ENCODE measurements at regions not wholly inside any gene's neighbourhood (a gene's known extent, or its start where the extent isn't known, plus 50 kb on each side); places are given as distances from the start of the nearest gene placed in this dataset.

DNA sequence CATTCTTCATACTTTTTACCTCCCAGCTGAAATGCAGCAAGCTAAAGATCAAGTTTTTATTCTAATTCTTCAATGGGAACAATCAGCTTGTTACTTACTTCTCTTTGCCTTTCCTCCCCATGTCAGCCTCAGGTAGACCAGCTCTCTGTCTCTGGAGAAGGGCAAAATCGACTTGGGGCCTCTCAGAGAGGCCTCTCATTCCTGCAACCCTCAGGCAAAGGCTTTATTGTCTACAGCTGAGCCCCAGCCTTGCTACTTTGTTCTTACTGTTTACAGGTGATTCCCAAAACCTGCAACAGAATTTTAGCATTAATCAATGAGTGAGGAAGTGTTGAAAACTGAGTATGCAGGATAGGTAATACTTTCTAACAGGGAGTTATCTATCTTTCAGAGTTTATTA is 148.6 kb downstream of the KIF2B start:
- TF ChIP-seq, protein P1, sequence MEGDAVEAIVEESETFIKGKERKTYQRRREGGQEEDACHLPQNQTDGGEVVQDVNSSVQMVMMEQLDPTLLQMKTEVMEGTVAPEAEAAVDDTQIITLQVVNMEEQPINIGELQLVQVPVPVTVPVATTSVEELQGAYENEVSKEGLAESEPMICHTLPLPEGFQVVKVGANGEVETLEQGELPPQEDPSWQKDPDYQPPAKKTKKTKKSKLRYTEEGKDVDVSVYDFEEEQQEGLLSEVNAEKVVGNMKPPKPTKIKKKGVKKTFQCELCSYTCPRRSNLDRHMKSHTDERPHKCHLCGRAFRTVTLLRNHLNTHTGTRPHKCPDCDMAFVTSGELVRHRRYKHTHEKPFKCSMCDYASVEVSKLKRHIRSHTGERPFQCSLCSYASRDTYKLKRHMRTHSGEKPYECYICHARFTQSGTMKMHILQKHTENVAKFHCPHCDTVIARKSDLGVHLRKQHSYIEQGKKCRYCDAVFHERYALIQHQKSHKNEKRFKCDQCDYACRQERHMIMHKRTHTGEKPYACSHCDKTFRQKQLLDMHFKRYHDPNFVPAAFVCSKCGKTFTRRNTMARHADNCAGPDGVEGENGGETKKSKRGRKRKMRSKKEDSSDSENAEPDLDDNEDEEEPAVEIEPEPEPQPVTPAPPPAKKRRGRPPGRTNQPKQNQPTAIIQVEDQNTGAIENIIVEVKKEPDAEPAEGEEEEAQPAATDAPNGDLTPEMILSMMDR (IDR thresholded peaks at IDR 0.05 in 8 of 11, conservative IDR thresholded peaks at IDR 0.05 in 3 of 11), result no peak
- no peak for TF ChIP-seq POLR2AphosphoS5 (IDR thresholded peaks at IDR 0.05)
- TF ChIP-seq POLR2A (IDR thresholded peaks at IDR 0.05), result no peak
